CD4-positive, alpha-beta T cell treated with Interleukin-4 for 1 hour (primary cell): ENCODE measurements at regions not wholly inside any gene's neighbourhood (a gene's known extent, or its start where the extent isn't known, plus 50 kb on each side); places are given as distances from the start of the nearest gene placed in this dataset.
A peak's percentile ranks its signal among the peaks of the same experiment; 100 is the strongest.
"Not testable (repeated sequence)": the region's sequence is repeated elsewhere in the genome, so short reads cannot be mapped to it uniquely, and the experiment has no call there.

Experiments
- DNase-seq, 2 donors: peaks; one replicate each; pipeline ENCODE4 v3.0.0-alpha.2; 2020 to 2022

- peak in 1 of 2 donors; percentile 14 for DNase-seq
Observed at GRCh38 chr15:22263738-22264137, 183.4 kb downstream of the OR4M2 start.

DNA sequence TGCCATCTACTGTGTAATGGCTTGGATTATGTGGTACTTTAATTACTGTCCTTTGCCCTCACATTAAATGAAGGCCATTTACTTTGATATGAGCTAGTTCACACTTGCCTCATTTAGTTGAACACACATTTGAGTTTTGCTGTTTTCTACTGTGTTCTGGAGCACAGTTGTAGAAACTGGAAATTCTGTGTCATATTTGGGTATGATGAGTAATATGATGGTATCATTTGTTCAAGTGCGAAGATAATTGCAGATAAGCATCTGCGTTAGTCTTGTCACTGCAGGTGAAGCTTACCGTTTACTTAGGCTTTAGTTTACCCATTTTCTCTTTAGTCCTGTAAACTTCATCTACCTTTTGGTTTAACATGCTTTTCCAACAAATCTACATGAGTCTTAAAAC lies 183.9 kb downstream of the OR4M2 start:
- peak in 1 of 2 donors; percentile 25 for DNase-seq

DNA sequence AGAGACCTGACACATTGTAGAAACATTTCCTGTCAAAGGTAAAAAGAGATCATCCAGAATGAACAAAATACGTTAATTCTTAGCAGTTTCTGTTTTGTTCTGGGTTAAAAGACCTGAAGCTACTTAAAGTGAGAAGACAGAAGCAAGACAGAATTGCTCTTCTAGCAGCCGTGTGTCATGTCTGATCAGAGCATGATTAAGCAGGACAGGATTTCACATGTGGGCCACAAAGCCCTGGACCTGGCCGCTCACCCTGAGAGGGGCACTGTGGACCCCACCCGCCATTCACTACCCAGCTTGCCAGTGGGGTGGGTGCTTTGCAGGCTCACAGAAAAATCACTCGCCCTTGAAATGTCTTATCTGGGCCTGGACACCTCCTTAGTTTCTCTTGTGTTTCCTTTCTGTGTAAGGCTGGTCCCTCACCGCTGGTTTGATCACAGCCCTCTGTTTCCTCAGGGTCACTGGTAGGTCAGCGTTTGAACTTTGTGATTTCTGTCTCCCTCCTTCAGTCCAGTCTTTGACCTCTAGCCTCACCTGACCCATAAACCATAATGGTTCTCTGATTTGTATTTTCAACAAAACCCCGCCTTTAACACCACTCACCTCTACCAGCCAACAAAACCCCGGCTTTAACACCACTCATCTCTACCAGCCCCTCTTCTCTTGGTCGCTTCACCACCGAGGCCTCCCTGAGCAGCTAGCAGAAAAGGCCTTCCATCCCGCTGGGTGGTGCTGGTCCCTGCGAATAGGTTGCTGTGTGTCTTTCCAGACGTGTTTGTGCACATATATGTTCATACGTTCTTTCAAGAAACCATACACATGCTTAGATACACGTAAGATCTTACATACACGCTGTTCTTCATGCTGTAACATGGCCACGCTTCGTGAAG lies 185.0 kb downstream of the OR4M2 start:
- peak; percentile 10 to 20 for DNase-seq

DNA sequence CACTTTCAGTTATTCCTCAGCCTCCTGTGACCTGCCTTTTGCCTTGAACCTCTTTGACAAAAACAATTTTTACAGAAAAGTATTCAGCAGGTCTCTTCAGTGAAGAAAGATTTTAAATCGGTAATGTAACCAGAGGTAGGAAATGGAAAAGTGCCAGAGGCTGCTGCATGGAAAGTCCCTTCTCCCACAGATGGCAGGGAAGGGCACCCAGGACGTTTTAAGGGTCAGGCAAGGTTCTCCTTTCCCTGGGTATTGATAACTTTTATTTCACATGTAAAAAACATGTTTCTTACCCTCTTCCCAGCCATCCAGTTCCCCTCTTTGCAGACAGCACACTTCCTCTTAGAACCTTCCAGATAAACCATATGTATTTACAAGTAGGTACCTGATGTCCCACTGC lies 185.6 kb downstream of the OR4M2 start:
- peak in 1 of 2 donors; percentile 11 for DNase-seq

- peak in 1 of 2 donors; percentile 5 for DNase-seq
Observed at GRCh38 chr15:22267761-22268160, 187.4 kb downstream of the OR4M2 start.

DNA sequence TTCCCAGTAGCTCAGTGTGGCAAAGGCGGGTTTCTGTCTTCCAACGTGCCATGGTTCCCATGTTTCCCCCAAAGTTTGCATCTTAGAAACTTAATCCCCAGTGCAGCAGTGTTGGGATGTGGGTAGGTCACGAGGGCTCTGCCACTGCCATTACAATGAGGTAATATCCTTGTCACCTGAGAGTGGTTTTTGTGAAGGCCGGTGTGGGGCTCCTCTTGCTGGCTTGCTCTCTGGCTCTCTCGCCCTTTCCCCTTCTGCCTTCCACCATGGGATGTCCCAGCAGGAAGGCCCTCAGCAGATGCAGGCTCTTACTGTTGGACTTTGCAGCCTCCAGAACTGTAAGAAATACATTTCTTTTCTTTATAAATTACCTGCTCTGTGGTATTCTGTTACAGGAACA lies 187.9 kb downstream of the OR4M2 start:
- peak in 1 of 2 donors; percentile 11 for DNase-seq

DNA sequence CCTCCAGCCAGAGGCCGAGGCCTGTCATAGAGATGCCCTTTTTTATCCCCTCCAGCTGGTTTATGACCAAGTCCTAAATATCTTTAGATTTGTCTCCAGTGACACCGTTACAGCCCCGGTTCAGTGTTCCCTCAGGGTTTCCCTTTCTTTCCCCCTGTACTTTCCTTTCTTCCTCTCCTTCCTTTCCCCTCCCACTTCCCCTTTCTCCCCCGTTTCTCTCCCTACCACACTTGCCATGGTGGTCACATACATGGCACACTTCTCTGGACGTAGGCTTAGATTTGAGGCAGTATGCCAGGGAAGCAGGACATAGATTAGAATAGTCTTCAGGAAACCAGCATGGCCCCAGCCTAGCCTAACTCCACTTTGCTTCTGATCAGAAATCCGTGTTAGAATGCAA lies 188.3 kb downstream of the OR4M2 start:
- not testable (repeated sequence) for DNase-seq

DNA sequence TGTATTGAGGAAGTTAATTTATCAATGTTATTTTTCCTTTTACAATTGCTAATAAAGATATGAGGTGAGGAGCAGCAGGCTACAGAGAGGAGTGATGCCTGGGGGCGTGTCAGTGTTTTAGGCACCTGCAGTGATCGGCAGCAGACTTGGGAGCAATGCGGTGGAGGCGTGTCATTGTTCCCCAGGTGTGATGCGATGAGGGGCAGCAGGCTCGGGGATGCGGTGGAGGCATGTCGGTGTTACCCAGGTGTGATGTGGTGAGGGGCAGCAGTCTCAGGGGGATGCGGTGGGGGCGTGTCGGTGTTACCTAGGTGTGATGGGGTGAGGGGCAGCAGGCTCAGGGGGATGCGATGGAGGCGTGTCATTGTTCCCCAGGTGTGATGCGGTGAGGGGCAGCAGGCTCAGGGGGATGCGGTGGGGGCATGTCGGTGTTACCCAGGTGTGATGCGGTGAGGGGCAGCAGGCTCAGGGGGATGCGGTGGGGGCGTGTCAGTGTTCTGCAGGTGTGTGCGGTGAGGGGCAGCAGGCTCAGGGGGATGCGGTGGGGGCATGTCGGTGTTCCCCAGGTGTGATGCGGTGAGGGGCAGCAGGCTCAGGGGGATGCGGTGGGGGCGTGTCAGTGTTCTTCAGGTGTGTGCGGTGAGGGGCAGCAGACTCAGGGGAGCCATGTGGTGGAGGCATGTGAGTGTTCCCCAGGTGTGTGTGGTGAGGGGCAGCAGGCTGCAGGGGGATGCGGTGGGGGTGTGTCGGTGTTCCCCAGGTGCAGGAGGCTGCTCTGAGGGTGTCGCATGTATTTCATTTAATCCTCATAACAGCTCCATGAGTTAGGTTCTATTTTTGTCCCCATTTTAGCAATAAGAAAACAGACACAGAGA lies 186.2 kb upstream of the GOLGA6L22 start:
- DNase-seq = not testable (repeated sequence)

GRCh38 chr15:22273185-22273584 lies 185.5 kb upstream of the GOLGA6L22 start:
- DNase-seq = not testable (repeated sequence)

DNA sequence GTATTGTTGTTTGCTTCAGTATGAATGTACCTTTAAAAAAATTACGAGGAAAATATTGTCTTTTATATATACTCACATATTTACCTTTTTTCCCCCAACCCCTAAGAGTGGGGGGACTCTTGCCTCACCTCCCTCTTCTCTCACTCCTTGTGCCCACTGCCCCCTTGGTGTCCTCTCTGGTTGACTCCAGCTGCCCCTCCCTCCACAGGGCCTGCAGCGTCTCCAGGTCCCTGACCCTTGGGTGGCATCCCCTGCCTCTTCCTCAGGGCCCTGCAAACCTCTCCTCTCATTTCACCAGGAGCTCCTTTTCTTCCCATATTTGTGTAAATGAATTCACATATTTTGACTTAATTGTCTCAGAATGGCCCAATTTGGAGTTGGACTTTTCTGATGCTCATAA lies 184.3 kb upstream of the GOLGA6L22 start:
- DNase-seq = not testable (repeated sequence)

DNA sequence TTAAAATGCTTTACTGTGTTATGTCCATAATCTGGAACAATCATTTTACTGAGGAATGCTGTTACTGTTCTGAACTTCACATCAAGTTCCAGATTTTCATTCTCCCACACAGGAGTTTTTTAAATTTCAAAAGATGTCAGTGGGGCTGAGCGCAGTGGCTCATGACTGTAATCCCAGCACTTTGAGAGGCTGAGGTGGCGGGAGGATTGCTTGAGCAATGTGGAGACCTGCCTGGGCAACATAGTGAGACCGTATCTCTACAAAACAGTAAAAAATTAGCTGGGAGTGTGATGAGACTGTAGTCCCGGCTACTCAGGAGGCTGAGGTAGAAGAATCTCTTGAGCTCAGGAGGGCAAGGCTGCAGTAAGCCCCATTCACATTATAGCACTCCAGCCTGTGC lies 177.9 kb upstream of the GOLGA6L22 start:
- not testable (repeated sequence) for DNase-seq

DNA sequence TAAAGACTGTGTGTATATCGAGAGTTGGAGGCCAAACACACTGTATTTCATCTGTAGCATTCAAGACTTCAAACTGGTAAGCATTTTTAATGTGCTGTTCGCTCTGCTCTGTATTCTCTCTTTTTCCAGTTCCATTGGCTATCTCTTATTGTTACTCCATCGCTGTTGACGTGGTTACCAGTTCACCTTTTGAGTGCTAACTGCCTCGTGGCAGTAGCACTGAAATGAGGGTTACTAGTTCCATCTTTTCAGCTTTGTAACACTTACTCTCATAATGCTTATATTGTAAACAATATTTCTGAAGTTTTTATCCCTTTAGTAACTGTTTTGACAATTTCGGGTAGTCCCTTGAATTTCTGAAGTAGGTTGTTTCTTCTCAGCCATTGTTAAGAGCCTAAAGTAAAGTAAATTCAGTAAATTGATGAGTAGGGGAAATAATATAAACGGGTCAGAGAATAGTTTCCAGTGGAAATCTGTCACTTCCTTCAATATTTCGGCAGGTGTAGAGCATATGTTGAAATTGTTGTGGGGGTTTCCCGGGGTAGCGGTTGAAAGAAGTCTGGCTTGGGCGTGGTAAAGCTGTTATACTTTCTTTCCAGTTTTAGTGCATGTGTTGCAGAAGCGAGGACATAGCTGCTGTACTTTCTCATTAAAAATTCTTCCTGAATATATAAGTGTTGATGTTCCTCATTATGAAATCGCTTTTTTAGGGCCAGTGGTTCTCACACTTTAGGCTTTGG lies 175.7 kb upstream of the GOLGA6L22 start:
- peak in 1 of 2 donors; percentile 34 for DNase-seq

GRCh38 chr15:22284795-22285420 lies 173.8 kb upstream of the GOLGA6L22 start:
- not testable (repeated sequence) for DNase-seq

- not testable (repeated sequence) for DNase-seq
Observed at GRCh38 chr15:22291054-22291453, 167.6 kb upstream of the GOLGA6L22 start.

- not testable (repeated sequence) for DNase-seq
Observed at GRCh38 chr15:22303112-22303511, 155.6 kb upstream of the GOLGA6L22 start.
